Mesothelial cell of epicardium (in vitro differentiated cells): ENCODE measurements at regions not wholly inside any gene's neighbourhood (a gene's known extent, or its start where the extent isn't known, plus 50 kb on each side); places are given as distances from the start of the nearest gene placed in this dataset.

Source experiments
- DNase-seq, 2 experiments: peaks; one replicate each; pipeline ENCODE4 v3.0.0; 2021; ENCODE audit warnings: low spot score in 2 of 2; ENCODE audit not compliant: unreplicated experiment in 2 of 2
- H3K27ac Mint-ChIP-seq: 2 replicates; pipeline ENCODE4 v1.8.0; 2021; ENCODE audit warnings: mixed read lengths
- H3K27me3 Mint-ChIP-seq: 2 replicates; pipeline ENCODE4 v1.8.0; 2021; ENCODE audit warnings: low read depth, mixed read lengths
- H3K36me3 Mint-ChIP-seq: 2 replicates; pipeline ENCODE4 v1.8.0; 2021; ENCODE audit warnings: mixed read lengths
- H3K4me1 Mint-ChIP-seq: 2 replicates; pipeline ENCODE4 v1.8.0; 2021; ENCODE audit warnings: mixed read lengths
- H3K4me3 Mint-ChIP-seq: 2 replicates; pipeline ENCODE4 v1.8.0; 2021; ENCODE audit warnings: mild to moderate bottlenecking, moderate library complexity, mixed read lengths
- H3K9me3 Mint-ChIP-seq: 2 replicates; pipeline ENCODE4 v1.8.0; 2021; ENCODE audit warnings: mixed read lengths
- CTCF ChIP-seq: fragments of 200-600 bp; sonication (generic); IDR thresholded peaks from one replicate; pipeline ENCODE4 v1.5.0; 2021; ENCODE audit warnings: antibody characterized with exemption; ENCODE audit not compliant: unreplicated experiment

DNA sequence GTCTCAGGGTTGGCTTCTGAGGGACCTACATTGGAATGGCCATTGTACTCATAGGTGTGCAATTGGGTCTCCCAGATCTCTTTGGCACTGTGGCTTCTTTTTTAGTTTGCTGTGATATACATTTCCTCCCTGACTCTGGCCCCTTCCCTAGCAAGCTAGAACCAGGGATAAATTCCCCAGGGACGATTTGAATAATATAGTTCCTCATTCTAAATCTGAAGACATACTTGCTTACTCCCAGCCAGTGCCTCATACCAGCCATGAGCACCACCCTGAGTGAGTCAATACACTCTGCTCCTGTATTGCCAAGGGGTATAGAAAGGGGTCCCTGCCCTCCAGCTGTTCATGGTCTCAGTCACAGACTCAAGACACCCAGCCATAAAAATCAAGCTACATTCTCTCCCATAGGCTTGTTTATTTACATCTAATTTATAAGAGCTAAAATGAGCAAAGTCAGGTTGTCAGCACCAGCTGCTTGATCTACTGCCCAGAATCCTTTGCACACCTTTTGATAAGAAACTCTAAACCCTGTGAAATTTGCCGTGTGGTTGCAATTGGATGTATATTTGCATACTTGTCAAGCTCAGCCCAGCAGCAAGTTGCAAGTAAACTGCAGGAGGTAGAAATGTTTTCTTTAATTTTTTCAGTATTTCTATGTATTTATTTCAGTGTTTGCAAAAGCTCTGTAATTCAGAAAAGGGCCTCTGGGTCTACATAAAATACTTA, 219.9 kb upstream of the IRX1 start:
- peak in 1 of 2 experiments; percentile 3 for DNase-seq
- Mint-ChIP-seq H3K9me3 (peaks cover 14% of the 10 kb centered on the region), H3K4me3 (no peak overlapping the region), H3K4me1 (no peaks in the 10 kb centered on the region), H3K36me3 (no peaks in the 10 kb centered on the region), H3K27ac (no peak overlapping the region), H3K27me3 (peaks cover 26% of the 10 kb centered on the region)
- no peak for TF ChIP-seq CTCF

GRCh38 chr5:3373391-3373790, 222.2 kb upstream of the IRX1 start:
- Mint-ChIP-seq H3K4me3 (no peak overlapping the region), H3K27ac (no peak overlapping the region), H3K4me1 (no peaks in the 10 kb centered on the region), H3K36me3 (no peaks in the 10 kb centered on the region), H3K9me3 (peaks cover 28% of the 10 kb centered on the region), H3K27me3 (peaks cover 17% of the 10 kb centered on the region)
- DNase-seq, result peak in 1 of 2 experiments; percentile 14
- TF ChIP-seq CTCF, result no peak

GRCh38 chr5:3372289-3372688, 223.3 kb upstream of the IRX1 start:
- peaks cover 9% of the 10 kb centered on the region for H3K27me3 Mint-ChIP-seq
- TF ChIP-seq CTCF, result no peak
- DNase-seq, result no peak
- H3K9me3 Mint-ChIP-seq, result peaks cover 28% of the 10 kb centered on the region
- no peaks in the 10 kb centered on the region for H3K36me3 Mint-ChIP-seq
- no peak overlapping the region for H3K4me3 Mint-ChIP-seq
- no peak overlapping the region for H3K27ac Mint-ChIP-seq
- no peaks in the 10 kb centered on the region for H3K4me1 Mint-ChIP-seq

- peak in 1 of 2 experiments; percentile 21 for DNase-seq
- peaks cover 18% of the 10 kb centered on the region for H3K9me3 Mint-ChIP-seq
- no peaks in the 10 kb centered on the region for H3K4me1 Mint-ChIP-seq
- H3K27me3 Mint-ChIP-seq, result peaks cover 30% of the 10 kb centered on the region
- no peaks in the 10 kb centered on the region for H3K36me3 Mint-ChIP-seq
- no peak for TF ChIP-seq CTCF
- H3K27ac Mint-ChIP-seq, result no peak overlapping the region
- H3K4me3 Mint-ChIP-seq, result no peak overlapping the region
Observed at GRCh38 chr5:3365501-3366215, 230.0 kb upstream of the IRX1 start.

DNA sequence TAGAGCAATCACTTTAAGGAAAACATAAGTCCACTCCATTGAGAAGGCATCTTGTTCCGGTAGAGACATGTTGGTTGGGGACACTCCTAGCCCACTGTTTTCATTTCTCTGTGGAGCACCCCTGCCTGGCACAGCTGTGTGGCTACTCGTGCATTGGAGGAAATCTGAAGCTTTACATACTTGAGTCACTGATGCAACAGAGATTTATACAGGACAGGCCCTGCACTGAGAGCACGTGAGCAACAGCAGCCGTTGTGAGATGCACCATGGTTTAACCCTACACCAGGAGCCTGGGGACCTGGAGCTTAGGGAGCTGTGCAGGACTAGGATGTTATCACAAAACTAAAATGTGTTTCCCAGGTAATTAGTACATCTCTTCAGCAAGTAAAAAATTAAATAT, 230.7 kb upstream of the IRX1 start:
- H3K4me3 Mint-ChIP-seq, result no peak overlapping the region
- H3K27me3 Mint-ChIP-seq, result peaks cover 32% of the 10 kb centered on the region
- H3K27ac Mint-ChIP-seq, result no peak overlapping the region
- H3K4me1 Mint-ChIP-seq, result no peaks in the 10 kb centered on the region
- DNase-seq, result peak in 1 of 2 experiments; percentile 6
- TF ChIP-seq CTCF, result no peak
- H3K9me3 Mint-ChIP-seq, result peaks cover 20% of the 10 kb centered on the region
- no peaks in the 10 kb centered on the region for H3K36me3 Mint-ChIP-seq
